Testis (tissue), 2 donors: ENCODE measurements at regions not wholly inside any gene's neighbourhood (a gene's known extent, or its start where the extent isn't known, plus 50 kb on each side); places are given as distances from the start of the nearest gene placed in this dataset.

ENCODE experiments used
- DNase-seq: peaks from one replicate; pipeline ENCODE4 v3.0.0-alpha.2; 2019
- H3K27ac ChIP-seq, 2 donors: fragments of 200-600 bp; sonication (generic); one replicate each; pipeline ENCODE4 v1.5.1; 2019
- H3K27me3 ChIP-seq: fragments of 200-600 bp; sonication (generic); one replicate; pipeline ENCODE4 v1.5.1; 2019
- H3K36me3 ChIP-seq: fragments of 200-600 bp; sonication (generic); one replicate; pipeline ENCODE4 v1.5.1; 2017; ENCODE audit warnings: low read depth; ENCODE audit errors: missing control alignments
- H3K4me1 ChIP-seq: fragments of 200-600 bp; sonication (generic); one replicate; pipeline ENCODE4 v1.5.1; 2019
- H3K4me3 ChIP-seq, 2 donors: fragments of 200-600 bp; sonication (generic); one replicate each; pipeline ENCODE4 v1.5.1; 2017 to 2019
- H3K9me3 ChIP-seq: fragments of 200-600 bp; sonication (generic); one replicate; pipeline ENCODE4 v1.5.1; 2017
- POLR2A ChIP-seq: fragments of 450-650 bp; IDR thresholded peaks from one replicate; pipeline ENCODE4 v1.6.1; 2017; ENCODE audit warnings: antibody characterized with exemption, mild to moderate bottlenecking, moderate library complexity
- WGBS, 2 donors: methylation state at CpG; one replicate each; pipeline ENCODE4 v1.1.5; 2018; 5-methylcytosine and 5-hydroxymethylcytosine counted together
- intact Hi-C: fragments of 100-400 bp; cut with DNase I; formaldehyde crosslinking; loops from one replicate; pipeline ENCODE4 v1.15.1; 2023; ENCODE audit warnings: low total_unique reads
- small RNA-seq, 2 donors: library from RNA; depleted of rRNA; stranded (forward); fragments of <200 nt; gene quantifications; one replicate each; pipeline ENCODE3, GENCODE V24; 2016
- TF ChIP-seq, protein P1 (sequence below), 3 experiments: fragments of 450-650 bp in 2 of 3; fragments of 200-600 bp in 1 of 3; sonication (generic) in 1 of 3; IDR thresholded peaks; one replicate each; pipeline ENCODE4 v1.5.1; 2016 to 2019; ENCODE audit warnings: antibody characterized with exemption in 3 of 3, mild to moderate bottlenecking in 2 of 3, moderate library complexity in 1 of 3

DNA sequence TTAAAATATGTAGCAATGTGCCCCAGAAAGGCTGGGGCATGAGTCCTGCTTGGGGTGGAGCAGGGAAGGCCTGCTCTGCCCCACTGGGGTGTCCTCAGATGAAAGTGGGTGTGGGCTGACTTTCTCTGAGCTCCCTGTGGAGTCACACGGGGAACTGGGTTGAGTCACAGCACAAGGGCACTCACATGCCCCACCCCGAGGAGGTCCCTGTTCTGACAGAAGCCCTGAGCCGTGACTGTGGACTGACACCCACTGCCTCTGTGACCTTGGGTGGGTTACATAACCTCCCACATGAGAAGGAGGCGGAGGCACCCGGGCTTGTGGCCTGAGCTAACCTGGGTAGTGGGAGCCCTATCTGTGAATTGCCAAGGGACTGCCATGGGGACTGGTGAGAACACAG lies 52.5 kb upstream of the TINAGL1 start:
- DNase-seq, result peak; percentile 37
- no peak overlapping the region for H3K27ac ChIP-seq
- TF ChIP-seq, protein P1, sequence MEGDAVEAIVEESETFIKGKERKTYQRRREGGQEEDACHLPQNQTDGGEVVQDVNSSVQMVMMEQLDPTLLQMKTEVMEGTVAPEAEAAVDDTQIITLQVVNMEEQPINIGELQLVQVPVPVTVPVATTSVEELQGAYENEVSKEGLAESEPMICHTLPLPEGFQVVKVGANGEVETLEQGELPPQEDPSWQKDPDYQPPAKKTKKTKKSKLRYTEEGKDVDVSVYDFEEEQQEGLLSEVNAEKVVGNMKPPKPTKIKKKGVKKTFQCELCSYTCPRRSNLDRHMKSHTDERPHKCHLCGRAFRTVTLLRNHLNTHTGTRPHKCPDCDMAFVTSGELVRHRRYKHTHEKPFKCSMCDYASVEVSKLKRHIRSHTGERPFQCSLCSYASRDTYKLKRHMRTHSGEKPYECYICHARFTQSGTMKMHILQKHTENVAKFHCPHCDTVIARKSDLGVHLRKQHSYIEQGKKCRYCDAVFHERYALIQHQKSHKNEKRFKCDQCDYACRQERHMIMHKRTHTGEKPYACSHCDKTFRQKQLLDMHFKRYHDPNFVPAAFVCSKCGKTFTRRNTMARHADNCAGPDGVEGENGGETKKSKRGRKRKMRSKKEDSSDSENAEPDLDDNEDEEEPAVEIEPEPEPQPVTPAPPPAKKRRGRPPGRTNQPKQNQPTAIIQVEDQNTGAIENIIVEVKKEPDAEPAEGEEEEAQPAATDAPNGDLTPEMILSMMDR (IDR thresholded peaks at IDR 0.05), result no peak
- TF ChIP-seq POLR2A, result no peak
- WGBS, 2 donors, result 39 to 66% methylated on average over 4 to 5 of the region's 5 CpGs
- intact Hi-C loops, result no loop called here
- H3K4me1 ChIP-seq, result no peaks in the 10 kb centered on the region
- no peaks in the 10 kb centered on the region for H3K27me3 ChIP-seq
- H3K9me3 ChIP-seq, result no peaks in the 10 kb centered on the region
- H3K4me3 ChIP-seq, result no peak overlapping the region
- H3K36me3 ChIP-seq, result no peaks in the 10 kb centered on the region

DNA sequence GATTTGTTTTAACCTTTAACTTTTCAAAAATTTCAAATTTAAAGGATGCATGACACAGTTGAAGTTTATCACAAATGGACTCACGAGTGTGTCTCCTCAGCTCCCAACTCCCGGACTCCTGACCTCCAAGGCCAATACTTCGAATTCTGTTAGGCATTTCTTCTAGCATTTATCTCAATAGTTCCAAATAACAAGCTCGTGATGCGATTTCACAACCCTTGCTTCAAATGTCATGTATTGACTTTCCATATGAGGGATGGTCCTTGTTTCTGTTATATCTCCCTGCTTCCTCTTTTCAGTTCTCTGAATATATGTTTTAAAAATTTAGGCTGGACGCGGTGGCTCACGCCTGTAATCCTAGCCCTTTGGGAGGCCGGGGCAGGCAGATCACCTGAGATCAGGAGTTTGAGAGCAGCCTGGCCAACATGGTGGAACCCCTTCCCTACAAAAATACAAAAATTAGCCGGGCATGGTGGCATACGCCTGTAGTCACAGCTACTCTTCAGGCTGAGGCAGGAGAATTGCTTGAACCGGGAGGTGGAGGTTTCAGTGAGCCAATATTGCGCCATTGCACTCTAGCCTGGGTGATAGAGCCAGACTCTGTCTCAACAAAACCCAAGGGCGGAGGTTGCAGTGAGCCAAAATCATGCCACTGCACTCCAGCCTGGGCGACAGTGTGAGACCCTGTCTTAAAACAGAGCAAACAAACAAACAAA lies 52.0 kb upstream of the TINAGL1 start:
- Histone ChIP-seq H3K27me3 (no peaks in the 10 kb centered on the region), H3K9me3 (no peaks in the 10 kb centered on the region), H3K36me3 (no peaks in the 10 kb centered on the region), H3K27ac (no peak overlapping the region), H3K4me1 (no peaks in the 10 kb centered on the region), H3K4me3 (no peak overlapping the region)
- no peak for TF ChIP-seq POLR2A
- TF ChIP-seq, protein P1 (IDR thresholded peaks at IDR 0.05), result no peak
- WGBS, 2 donors, result 82 to 83% methylated on average over 15 of the region's 15 CpGs
- intact Hi-C loops, result no loop called here
- peak; percentile 17 for DNase-seq

Small RNA genes in the stretch of these regions (small RNA-seq; reads per million reads assigned to genes)
- gene RF00019 (0 reads per million in 2 donors), gene RNU6-40P (0 reads per million in 2 donors)
